ENCODE measurements at regions not wholly inside any gene's neighbourhood (a gene's known extent, or its start where the extent isn't known, plus 50 kb on each side); places are given as distances from the start of the nearest gene placed in this dataset.

DNA sequence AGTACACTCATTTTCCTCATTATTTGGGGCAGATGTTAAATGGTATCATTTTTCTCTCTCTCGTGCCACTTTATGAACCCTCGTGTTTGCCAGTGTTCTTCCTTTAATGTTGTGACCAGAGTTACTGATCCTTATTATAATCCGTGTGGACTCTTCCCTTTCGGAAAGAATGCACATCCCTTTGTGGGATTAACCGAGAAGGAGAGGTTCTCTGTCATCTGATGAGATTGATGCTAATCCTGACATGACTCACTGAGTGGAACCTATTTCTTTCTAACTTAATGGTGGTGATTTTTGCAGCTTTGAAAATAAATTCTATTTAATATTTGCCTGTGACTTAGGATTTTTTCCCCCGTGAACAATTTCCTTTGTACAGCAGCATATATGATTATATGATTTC lies 300.0 kb upstream of the MAN1A1 start:
- Histone ChIP-seq H3K36me3 (replicated peaks; ENCODE audit: low read depth, low read length) (no peaks in the 10 kb centered on the region), H3K4me3 (ENCODE audit: low read length) (no peak overlapping the region), H3K4me1 (ENCODE audit: low read length) (no peaks in the 10 kb centered on the region), H3K27me3 (ENCODE audit: low read depth, low read length) (no peaks in the 10 kb centered on the region), H3K79me2 (ENCODE audit: low read length) (no peaks in the 10 kb centered on the region), H2AFZ (ENCODE audit: low read depth, low read length) (no peak overlapping the region), H3K9ac (ENCODE audit: low read length) (no peak overlapping the region), H4K20me1 (ENCODE audit: insufficient read depth, low read length) (no peaks in the 10 kb centered on the region), H3K4me2 (ENCODE audit: low read length) (no peak overlapping the region), H3K9me3 (ENCODE audit: insufficient read depth, low read length) (no peaks in the 10 kb centered on the region), H3K27ac (ENCODE audit: low read length) (no peak overlapping the region)
- TF ChIP-seq EZH2phosphoT487 (IDR thresholded peaks at IDR 0.05; ENCODE audit: low read depth), result no peak

DNA sequence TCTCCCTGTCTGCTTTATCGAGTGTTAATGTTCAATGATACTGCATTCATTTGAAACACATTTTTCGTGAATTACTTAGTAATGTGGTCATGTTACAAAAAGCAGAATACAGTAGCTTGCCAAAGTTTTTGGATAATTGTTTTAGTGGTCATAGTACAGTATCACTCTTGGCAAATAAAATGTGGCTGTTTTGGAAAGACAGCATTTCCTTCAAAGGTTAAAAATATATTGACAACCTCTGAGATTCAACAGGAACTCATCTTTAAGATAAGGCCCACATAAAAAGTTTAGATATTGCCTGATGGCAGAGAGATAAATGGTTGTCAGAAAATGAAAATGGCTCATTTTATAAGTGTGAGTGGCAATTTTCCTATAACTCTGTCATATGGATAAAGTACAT lies 297.7 kb upstream of the MAN1A1 start:
- Histone ChIP-seq H3K36me3 (replicated peaks; ENCODE audit: low read depth, low read length) (no peaks in the 10 kb centered on the region), H3K4me2 (ENCODE audit: low read length) (no peak overlapping the region), H3K9me3 (ENCODE audit: insufficient read depth, low read length) (no peaks in the 10 kb centered on the region), H3K4me1 (ENCODE audit: low read length) (no peaks in the 10 kb centered on the region), H3K27me3 (ENCODE audit: low read depth, low read length) (no peaks in the 10 kb centered on the region), H3K9ac (ENCODE audit: low read length) (no peak overlapping the region), H4K20me1 (ENCODE audit: insufficient read depth, low read length) (no peaks in the 10 kb centered on the region), H3K4me3 (ENCODE audit: low read length) (no peak overlapping the region), H3K27ac (ENCODE audit: low read length) (no peak overlapping the region), H2AFZ (ENCODE audit: low read depth, low read length) (no peak overlapping the region), H3K79me2 (ENCODE audit: low read length) (no peaks in the 10 kb centered on the region)
- no peak for TF ChIP-seq EZH2phosphoT487 (IDR thresholded peaks at IDR 0.05; ENCODE audit: low read depth)
- TF ChIP-seq, protein P1, sequence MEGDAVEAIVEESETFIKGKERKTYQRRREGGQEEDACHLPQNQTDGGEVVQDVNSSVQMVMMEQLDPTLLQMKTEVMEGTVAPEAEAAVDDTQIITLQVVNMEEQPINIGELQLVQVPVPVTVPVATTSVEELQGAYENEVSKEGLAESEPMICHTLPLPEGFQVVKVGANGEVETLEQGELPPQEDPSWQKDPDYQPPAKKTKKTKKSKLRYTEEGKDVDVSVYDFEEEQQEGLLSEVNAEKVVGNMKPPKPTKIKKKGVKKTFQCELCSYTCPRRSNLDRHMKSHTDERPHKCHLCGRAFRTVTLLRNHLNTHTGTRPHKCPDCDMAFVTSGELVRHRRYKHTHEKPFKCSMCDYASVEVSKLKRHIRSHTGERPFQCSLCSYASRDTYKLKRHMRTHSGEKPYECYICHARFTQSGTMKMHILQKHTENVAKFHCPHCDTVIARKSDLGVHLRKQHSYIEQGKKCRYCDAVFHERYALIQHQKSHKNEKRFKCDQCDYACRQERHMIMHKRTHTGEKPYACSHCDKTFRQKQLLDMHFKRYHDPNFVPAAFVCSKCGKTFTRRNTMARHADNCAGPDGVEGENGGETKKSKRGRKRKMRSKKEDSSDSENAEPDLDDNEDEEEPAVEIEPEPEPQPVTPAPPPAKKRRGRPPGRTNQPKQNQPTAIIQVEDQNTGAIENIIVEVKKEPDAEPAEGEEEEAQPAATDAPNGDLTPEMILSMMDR (IDR thresholded peaks at IDR 0.05; ENCODE audit: low read depth, low read length), result no peak

DNA sequence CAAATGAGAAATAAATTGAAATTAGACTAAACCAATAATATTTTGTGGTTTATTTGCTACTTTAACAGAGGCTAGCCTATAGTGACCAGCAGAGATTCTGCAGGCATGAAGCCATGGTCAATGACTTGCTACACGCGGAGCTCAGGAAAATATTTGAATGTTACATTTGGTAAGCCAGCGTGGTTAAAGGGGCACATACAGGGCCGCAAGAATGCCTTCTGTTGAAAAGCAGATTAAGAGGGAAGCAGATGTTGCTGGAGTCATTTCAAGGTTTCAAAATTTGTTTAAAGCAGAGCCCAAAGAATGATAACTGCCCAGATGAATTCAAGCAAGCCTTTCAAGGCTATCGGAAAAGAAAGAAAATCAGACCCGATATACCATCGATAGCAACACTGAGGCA lies 294.3 kb upstream of the MAN1A1 start:
- H3K27me3 ChIP-seq (ENCODE audit: low read depth, low read length), result no peaks in the 10 kb centered on the region
- no peak overlapping the region for H3K4me2 ChIP-seq (ENCODE audit: low read length)
- H3K9me3 ChIP-seq (ENCODE audit: insufficient read depth, low read length), result no peaks in the 10 kb centered on the region
- no peak overlapping the region for H2AFZ ChIP-seq (ENCODE audit: low read depth, low read length)
- no peaks in the 10 kb centered on the region for H3K4me1 ChIP-seq (ENCODE audit: low read length)
- H3K27ac ChIP-seq (ENCODE audit: low read length), result no peak overlapping the region
- no peak overlapping the region for H3K9ac ChIP-seq (ENCODE audit: low read length)
- TF ChIP-seq EZH2phosphoT487 (IDR thresholded peaks at IDR 0.05; ENCODE audit: low read depth), result no peak
- TF ChIP-seq, protein P1 (IDR thresholded peaks at IDR 0.05; ENCODE audit: low read depth, low read length), result no peak
- H3K36me3 ChIP-seq (replicated peaks; ENCODE audit: low read depth, low read length), result no peaks in the 10 kb centered on the region
- no peak overlapping the region for H3K4me3 ChIP-seq (ENCODE audit: low read length)
- no peaks in the 10 kb centered on the region for H3K79me2 ChIP-seq (ENCODE audit: low read length)
- H4K20me1 ChIP-seq (ENCODE audit: insufficient read depth, low read length), result no peaks in the 10 kb centered on the region

DNA sequence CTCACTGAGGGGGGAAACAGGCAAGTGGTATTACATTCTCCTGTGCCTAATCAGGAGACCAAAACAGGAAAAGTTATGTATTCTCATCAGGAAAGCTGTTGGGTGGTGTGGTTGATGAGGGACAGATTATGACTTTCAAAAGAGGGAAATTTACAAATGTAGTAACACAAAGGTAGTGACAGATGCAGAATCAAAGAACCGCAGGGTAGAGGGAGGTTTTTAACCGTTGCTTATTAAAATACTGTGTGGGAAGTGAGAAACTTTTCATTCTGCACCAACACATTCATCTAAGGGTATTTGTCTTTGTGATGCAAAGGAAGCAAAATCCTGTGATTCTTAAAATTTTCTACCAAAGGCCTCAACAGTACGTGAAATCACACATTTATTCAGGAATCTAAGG lies 288.2 kb upstream of the MAN1A1 start:
- H3K9me3 ChIP-seq (ENCODE audit: insufficient read depth, low read length), result no peaks in the 10 kb centered on the region
- no peaks in the 10 kb centered on the region for H3K27me3 ChIP-seq (ENCODE audit: low read depth, low read length)
- H3K4me2 ChIP-seq (ENCODE audit: low read length), result no peak overlapping the region
- no peak overlapping the region for H2AFZ ChIP-seq (ENCODE audit: low read depth, low read length)
- TF ChIP-seq, protein P1 (IDR thresholded peaks at IDR 0.05; ENCODE audit: low read depth, low read length), result no peak
- TF ChIP-seq EZH2phosphoT487 (IDR thresholded peaks at IDR 0.05; ENCODE audit: low read depth), result no peak
- no peaks in the 10 kb centered on the region for H4K20me1 ChIP-seq (ENCODE audit: insufficient read depth, low read length)
- H3K79me2 ChIP-seq (ENCODE audit: low read length), result no peaks in the 10 kb centered on the region
- no peak overlapping the region for H3K27ac ChIP-seq (ENCODE audit: low read length)
- no peaks in the 10 kb centered on the region for H3K36me3 ChIP-seq (replicated peaks; ENCODE audit: low read depth, low read length)
- H3K4me3 ChIP-seq (ENCODE audit: low read length), result no peak overlapping the region
- H3K4me1 ChIP-seq (ENCODE audit: low read length), result no peaks in the 10 kb centered on the region
- no peak overlapping the region for H3K9ac ChIP-seq (ENCODE audit: low read length)

DNA sequence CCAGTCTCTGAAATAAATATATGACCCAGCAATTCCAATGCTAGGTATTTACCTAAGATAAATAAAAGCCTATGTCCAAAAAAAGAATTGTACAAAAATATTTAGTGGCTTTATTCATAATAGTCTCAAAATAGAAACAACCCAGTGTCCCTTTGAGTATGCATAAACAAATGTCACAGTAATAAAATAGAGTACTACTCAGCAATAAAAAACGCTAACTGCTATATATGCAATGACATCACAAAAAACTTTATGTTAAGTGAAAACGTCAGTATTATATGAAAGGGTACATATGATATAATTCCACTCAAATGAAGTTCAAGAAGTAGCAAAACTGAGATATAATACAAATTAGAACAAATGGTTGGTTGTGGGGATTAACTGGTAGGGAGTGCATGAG lies 286.5 kb upstream of the MAN1A1 start:
- TF ChIP-seq, protein P1 (IDR thresholded peaks at IDR 0.05; ENCODE audit: low read depth, low read length), result no peak
- no peak for TF ChIP-seq EZH2phosphoT487 (IDR thresholded peaks at IDR 0.05; ENCODE audit: low read depth)
- H3K9ac ChIP-seq (ENCODE audit: low read length), result no peak overlapping the region
- no peak overlapping the region for H3K4me2 ChIP-seq (ENCODE audit: low read length)
- no peaks in the 10 kb centered on the region for H3K9me3 ChIP-seq (ENCODE audit: insufficient read depth, low read length)
- H3K4me1 ChIP-seq (ENCODE audit: low read length), result no peaks in the 10 kb centered on the region
- H3K4me3 ChIP-seq (ENCODE audit: low read length), result no peak overlapping the region
- no peaks in the 10 kb centered on the region for H3K27me3 ChIP-seq (ENCODE audit: low read depth, low read length)
- no peak overlapping the region for H3K27ac ChIP-seq (ENCODE audit: low read length)
- H2AFZ ChIP-seq (ENCODE audit: low read depth, low read length), result no peak overlapping the region
- no peaks in the 10 kb centered on the region for H3K79me2 ChIP-seq (ENCODE audit: low read length)
- no peaks in the 10 kb centered on the region for H4K20me1 ChIP-seq (ENCODE audit: insufficient read depth, low read length)
- H3K36me3 ChIP-seq (replicated peaks; ENCODE audit: low read depth, low read length), result no peaks in the 10 kb centered on the region
